ENCODE measurements at regions not wholly inside any gene's neighbourhood (a gene's known extent, or its start where the extent isn't known, plus 50 kb on each side); places are given as distances from the start of the nearest gene placed in this dataset.
"Not testable (repeated sequence)": the region's sequence is repeated elsewhere in the genome, so short reads cannot be mapped to it uniquely, and the experiment has no call there.

- DNase-seq (ENCODE audit: low read depth in 2 of 2), result no peak
These were observed 228.2 kb downstream of the STK31 start for GRCh38 chr7:23938215-23938614.

- DNase-seq (ENCODE audit: low read depth in 2 of 2), result no peak
These were observed 229.0 kb downstream of the STK31 start for GRCh38 chr7:23938937-23939552.

- not testable (repeated sequence) for DNase-seq (ENCODE audit: low read depth in 2 of 2)
These were observed 229.7 kb downstream of the STK31 start for GRCh38 chr7:23939747-23940146.

DNA sequence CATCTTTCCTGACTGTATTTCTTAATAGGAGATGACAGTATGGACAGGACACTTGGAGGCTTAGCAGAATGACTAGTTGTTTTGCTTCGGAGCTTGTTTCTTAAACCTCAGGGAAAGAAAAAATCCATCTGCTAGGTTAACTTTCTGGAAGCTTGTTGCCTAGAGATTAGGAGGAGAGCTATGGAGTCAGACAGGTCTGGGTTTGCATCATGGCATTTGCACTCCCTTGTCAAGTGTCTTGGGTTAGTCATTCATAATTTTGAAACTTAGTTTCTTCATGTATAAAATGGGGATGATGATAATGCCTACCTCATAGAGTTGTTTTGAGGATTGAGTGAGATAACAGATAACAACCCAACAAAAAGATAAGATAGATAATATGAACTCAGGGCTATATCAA is 231.5 kb downstream of the STK31 start:
- no peak for DNase-seq (ENCODE audit: low read depth in 2 of 2)

GRCh38 chr7:23942032-23942431 is 232.0 kb downstream of the STK31 start:
- DNase-seq (ENCODE audit: low read depth in 2 of 2), result no peak

GRCh38 chr7:23944131-23944530 is 234.1 kb downstream of the STK31 start:
- DNase-seq (ENCODE audit: low read depth in 2 of 2), result no peak

- no peak for DNase-seq (ENCODE audit: low read depth in 2 of 2)
These were observed 235.5 kb downstream of the STK31 start for GRCh38 chr7:23945472-23945871.

DNA sequence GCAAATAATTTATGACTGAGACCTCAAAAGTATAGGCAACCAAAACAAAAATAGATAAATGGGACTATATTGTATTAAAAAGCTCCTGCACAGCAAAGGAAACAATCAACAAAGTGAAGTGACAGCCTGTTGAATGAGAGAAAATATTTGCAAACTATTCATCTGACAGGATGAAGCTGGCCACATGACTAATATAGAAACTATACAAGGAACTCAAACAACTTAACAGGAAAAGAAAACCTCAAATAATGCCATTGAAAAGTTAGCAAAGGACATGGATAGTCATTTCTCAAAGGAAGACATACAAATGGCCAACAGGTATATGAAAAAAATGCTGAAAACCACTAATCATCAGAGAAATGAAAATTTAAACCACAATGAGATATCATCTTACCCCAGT is 245.1 kb downstream of the STK31 start:
- no peak for DNase-seq (ENCODE audit: low read depth in 2 of 2)

- no peak for DNase-seq (ENCODE audit: low read depth in 2 of 2)
These were observed 245.7 kb downstream of the STK31 start for GRCh38 chr7:23955600-23956149.

DNA sequence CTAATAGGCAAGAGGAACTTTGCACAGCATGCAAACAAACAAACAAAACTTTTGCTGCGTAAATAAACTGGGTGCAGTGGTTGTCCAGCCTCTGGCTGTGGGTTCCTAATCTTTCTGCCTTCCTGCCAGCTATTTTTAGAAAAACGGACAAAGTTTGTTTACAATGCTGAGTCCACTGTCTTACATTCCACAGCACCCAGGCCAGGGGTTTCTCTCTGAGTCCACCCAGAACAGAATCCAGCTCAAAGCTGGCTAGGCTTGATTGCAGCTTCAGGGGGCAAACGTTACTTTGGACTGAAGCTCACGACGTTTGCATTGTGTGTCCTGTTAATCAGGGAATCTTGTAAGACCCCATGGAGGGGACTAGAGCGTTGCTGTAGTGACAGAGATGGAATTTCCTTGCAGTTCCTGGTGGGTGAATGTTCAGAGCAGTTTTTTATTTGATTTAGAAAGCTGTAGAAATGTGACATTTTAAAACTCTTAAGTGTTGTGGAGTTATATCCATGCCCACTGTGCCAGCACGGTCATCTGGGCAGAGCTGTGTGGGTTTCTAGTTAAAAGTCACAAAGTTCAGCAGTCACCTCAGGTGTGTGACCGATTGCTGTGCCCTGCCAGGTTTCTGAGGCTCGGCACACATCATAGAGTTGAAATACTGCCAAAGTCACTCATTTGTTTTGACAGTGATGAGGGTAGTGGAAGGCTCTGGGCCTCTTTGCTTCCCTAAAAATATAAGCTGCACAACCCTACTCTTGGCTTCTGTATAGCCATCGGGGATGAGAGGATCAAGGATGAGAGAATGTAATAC is 247.0 kb downstream of the STK31 start:
- DNase-seq (ENCODE audit: low read depth in 2 of 2), result no peak

DNA sequence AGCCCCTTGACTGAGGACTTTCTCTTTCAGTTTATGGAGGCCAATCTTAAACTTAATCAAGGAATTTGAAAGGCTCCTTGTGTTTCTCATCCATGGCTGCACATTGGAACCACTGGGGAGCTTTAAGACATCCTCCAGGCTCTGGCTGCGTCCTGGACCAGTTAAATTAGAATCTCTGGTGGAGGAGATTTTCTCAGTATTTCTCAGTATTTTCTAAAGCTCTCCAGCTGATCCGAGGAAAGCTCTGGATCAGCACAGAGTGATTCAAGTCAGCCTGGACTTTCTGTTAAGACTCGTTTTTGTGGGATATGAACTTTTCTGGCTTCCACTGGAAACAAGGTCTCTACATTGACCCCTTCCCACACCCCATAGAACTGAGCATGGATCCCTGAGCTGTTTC is 249.8 kb downstream of the STK31 start:
- DNase-seq (ENCODE audit: low read depth in 2 of 2), result no peak

GRCh38 chr7:23960361-23960760 is 250.3 kb downstream of the STK31 start:
- DNase-seq (ENCODE audit: low read depth in 2 of 2), result no peak

DNA sequence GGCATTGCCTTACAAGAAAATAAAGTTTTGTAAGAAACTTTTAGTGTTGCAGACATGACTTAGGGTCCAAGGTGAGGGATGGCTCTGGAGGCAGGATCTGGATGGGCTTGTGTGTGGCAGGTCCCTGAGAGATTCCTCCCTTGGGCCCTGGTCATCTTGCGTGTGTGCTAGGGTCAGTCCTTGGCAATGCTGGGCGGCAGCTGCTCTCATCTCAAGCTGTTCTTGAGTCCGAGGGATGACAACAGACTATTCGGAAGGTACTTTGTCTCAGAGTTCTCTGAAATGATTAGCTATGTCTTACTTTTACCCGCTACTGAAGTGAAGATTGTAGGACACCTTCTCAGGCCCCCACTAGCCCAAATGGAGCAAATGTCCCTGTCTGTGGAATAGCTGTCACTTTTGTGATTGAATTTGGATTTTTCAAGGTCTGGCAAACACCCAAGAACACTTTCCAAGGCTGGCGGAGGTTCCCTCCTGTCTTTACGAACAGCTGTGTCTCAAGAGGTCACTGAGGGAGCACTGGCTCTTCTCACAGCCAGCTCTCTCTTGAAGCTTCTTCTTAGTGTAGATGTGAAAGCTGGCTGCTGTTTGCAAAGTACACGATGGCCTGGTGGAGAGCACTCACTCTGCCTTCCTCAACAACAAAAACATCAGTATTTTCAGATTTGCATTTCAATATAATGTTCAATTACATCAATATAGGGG is 253.6 kb downstream of the STK31 start:
- DNase-seq (ENCODE audit: low read depth in 2 of 2), result no peak

GRCh38 chr7:23964715-23965114 is 254.7 kb downstream of the STK31 start:
- DNase-seq (ENCODE audit: low read depth in 2 of 2), result no peak

GRCh38 chr7:23965296-23965695 is 255.3 kb downstream of the STK31 start:
- no peak for DNase-seq (ENCODE audit: low read depth in 2 of 2)

DNA sequence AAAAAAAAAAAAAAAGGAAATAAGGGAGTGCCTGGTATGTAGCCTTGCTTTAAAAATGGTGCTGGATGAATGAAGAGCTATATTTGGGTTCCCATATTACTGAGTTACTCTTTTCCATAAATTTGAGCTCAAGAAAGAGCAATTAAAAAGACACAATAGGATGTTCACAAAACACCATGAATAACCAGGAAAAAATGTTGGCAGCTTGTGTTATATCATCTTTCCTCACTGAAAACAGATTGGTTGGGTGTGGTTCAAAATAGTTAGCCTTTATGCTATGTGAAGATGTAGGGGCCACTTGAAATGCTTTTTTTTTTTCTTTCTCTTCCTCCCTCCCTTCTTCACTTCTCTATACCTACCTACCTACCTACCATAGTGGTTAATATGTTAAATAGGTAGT is 256.9 kb downstream of the STK31 start:
- no peak for DNase-seq (ENCODE audit: low read depth in 2 of 2)

DNA sequence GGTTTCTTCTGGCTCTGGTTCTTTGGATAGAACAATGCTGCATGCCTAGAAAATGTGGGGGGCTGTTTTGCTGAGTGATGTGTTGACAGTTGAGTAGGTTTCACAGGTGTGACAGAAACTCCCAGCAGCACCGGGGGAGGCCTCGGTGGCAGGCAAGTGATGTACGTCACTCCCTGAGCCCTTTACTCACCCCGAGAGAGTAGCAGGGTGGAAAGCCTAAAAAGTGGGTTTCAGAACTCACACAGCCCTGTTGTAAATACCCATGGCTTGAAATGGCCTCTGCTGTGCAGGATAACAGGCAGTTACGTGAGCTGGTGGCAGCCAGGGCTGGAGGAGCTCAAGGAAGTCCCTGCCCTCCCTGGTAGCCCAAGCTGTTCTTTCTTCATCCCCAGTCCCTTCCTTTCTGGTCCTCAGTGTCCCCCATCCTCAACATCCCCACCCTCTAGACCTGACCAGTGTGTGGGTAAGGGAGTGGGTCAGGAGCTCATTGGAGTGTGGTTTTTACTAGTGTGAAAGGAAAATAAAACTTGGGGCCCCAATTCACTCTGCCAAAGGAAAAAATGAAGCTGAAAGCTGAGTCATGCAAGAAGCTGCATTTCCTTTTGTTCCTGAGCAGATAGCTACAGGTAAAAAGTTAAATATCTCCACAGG is 258.1 kb downstream of the STK31 start:
- no peak for DNase-seq (ENCODE audit: low read depth in 2 of 2)

GRCh38 chr7:23968791-23969190 is 258.8 kb downstream of the STK31 start:
- no peak for DNase-seq (ENCODE audit: low read depth in 2 of 2)

DNA sequence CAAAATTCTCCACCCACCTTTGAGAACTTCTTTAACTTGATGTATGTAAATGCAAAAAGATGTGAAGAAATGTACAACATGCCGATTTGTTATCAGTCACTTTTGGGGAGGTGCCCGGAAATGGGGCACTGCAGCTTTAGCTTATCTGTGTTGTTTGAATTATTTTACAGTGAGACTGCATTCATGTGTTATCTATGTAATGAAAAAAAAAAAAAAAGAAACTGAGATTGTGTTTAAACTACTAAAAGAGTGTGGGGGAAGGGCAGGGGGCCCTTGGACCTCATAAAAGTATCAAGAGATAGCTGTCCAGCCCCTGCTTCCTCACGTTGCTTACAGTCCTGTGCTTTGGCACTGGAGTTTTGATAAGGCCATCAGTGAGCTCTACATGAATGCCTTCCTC is 259.4 kb downstream of the STK31 start:
- no peak for DNase-seq (ENCODE audit: low read depth in 2 of 2)

- no peak for DNase-seq (ENCODE audit: low read depth in 2 of 2)
These were observed 260.2 kb downstream of the STK31 start for GRCh38 chr7:23970193-23970592.

- DNase-seq (ENCODE audit: low read depth in 2 of 2), result no peak
These were observed 261.0 kb downstream of the STK31 start for GRCh38 chr7:23971031-23971430.

- DNase-seq (ENCODE audit: low read depth in 2 of 2), result no peak
These were observed 262.0 kb downstream of the STK31 start for GRCh38 chr7:23972057-23972456.
